ENCODE measurements at regions not wholly inside any gene's neighbourhood (a gene's known extent, or its start where the extent isn't known, plus 50 kb on each side); places are given as distances from the start of the nearest gene placed in this dataset.

DNA sequence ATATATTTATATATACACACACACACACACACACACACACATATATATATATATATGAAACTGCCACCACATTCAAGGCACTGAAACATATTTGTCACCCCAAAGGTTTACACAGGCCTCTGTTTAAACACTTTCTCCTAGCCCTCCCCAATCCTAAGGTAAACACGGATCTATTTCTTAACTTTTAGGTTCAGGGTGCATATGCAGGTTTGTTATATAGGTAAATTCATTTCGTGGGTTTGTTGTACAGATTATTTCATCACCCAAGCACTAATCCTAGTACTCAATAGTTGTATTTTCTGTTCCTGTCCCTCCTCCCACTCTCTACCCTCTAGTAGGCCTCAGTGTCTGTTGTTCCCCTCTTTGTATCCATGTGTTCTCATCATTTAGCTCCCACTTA, 305.0 kb downstream of the GPR37 start:
- Histone ChIP-seq H3K27ac (ENCODE audit: low read length) (no peak overlapping the region), H3K27me3 (ENCODE audit: control insufficient read depth in 1 of 2, insufficient read depth in 2 of 2, low read length in 2 of 2) (no peaks in the 10 kb centered on the region), H3K9ac (ENCODE audit: low read length in 2 of 2) (no peak overlapping the region), H3K4me3 (ENCODE audit: low read length in 2 of 2) (no peak overlapping the region), H3K36me3 (ENCODE audit: control insufficient read depth in 2 of 2, insufficient read depth in 2 of 2, low read length in 2 of 2) (no peaks in the 10 kb centered on the region), H3K4me1 (ENCODE audit: control insufficient read depth, insufficient read depth, low read length) (no peaks in the 10 kb centered on the region), H3K9me3 (ENCODE audit: control insufficient read depth in 2 of 2, low read length in 2 of 2) (no peaks in the 10 kb centered on the region)

DNA sequence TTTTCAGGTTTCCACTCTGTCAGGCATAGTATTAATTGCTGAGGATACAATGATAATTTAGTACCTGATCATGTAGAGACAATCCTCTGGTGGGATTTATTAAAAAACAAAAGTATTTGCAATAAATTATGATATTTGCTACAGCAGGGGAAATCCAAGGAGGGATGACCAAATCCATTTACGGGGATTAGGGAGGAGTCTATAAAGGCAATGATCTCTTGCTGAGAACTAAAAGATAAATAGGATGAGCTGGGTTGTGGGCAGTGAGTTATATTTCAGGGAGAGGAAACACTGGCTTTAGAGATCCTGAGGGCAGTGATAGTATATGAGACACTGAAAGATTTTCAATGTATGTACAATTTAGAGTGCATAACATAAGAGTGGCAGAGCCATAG, 305.5 kb downstream of the GPR37 start:
- H3K9ac ChIP-seq (ENCODE audit: low read length in 2 of 2), result no peak overlapping the region
- H3K9me3 ChIP-seq (ENCODE audit: control insufficient read depth in 2 of 2, low read length in 2 of 2), result no peaks in the 10 kb centered on the region
- no peaks in the 10 kb centered on the region for H3K4me1 ChIP-seq (ENCODE audit: control insufficient read depth, insufficient read depth, low read length)
- no peak overlapping the region for H3K27ac ChIP-seq (ENCODE audit: low read length)
- H3K4me3 ChIP-seq (ENCODE audit: low read length in 2 of 2), result no peak overlapping the region
- no peaks in the 10 kb centered on the region for H3K27me3 ChIP-seq (ENCODE audit: control insufficient read depth in 1 of 2, insufficient read depth in 2 of 2, low read length in 2 of 2)
- no peaks in the 10 kb centered on the region for H3K36me3 ChIP-seq (ENCODE audit: control insufficient read depth in 2 of 2, insufficient read depth in 2 of 2, low read length in 2 of 2)

- Histone ChIP-seq H3K9ac (ENCODE audit: low read length in 2 of 2) (no peak overlapping the region), H3K36me3 (ENCODE audit: control insufficient read depth in 2 of 2, insufficient read depth in 2 of 2, low read length in 2 of 2) (no peaks in the 10 kb centered on the region), H3K27me3 (ENCODE audit: control insufficient read depth in 1 of 2, insufficient read depth in 2 of 2, low read length in 2 of 2) (no peaks in the 10 kb centered on the region), H3K9me3 (ENCODE audit: control insufficient read depth in 2 of 2, low read length in 2 of 2) (no peaks in the 10 kb centered on the region), H3K4me3 (ENCODE audit: low read length in 2 of 2) (no peak overlapping the region), H3K4me1 (ENCODE audit: control insufficient read depth, insufficient read depth, low read length) (no peaks in the 10 kb centered on the region), H3K27ac (ENCODE audit: low read length) (no peak overlapping the region)
These were observed 306.2 kb downstream of the GPR37 start for GRCh38 chr7:124459101-124460055.

GRCh38 chr7:124457841-124458240, 307.8 kb downstream of the GPR37 start:
- Histone ChIP-seq H3K36me3 (ENCODE audit: control insufficient read depth in 2 of 2, insufficient read depth in 2 of 2, low read length in 2 of 2) (no peaks in the 10 kb centered on the region), H3K27me3 (ENCODE audit: control insufficient read depth in 1 of 2, insufficient read depth in 2 of 2, low read length in 2 of 2) (no peaks in the 10 kb centered on the region), H3K4me1 (ENCODE audit: control insufficient read depth, insufficient read depth, low read length) (no peaks in the 10 kb centered on the region), H3K4me3 (ENCODE audit: low read length in 2 of 2) (no peak overlapping the region), H3K9me3 (ENCODE audit: control insufficient read depth in 2 of 2, low read length in 2 of 2) (no peaks in the 10 kb centered on the region), H3K27ac (ENCODE audit: low read length) (no peak overlapping the region), H3K9ac (ENCODE audit: low read length in 2 of 2) (no peak overlapping the region)

DNA sequence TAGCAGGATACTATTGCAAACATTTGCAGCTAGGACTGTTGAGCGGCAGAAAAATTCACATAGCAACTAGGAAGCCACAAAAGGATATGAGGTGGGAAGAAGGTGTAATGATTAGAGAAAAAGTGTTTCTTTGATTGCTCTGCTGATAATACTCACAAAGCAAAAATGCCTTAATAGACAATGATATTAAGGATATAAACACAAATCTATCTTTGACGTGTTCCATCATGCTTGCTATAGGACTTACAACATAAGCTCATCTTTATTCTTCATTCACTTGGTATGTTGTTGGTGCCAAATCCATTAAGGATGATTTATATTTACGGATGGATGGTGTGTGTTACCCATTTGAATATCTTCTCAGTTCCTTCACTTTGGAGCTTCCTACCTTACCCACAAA, 309.3 kb downstream of the GPR37 start:
- Histone ChIP-seq H3K27ac (ENCODE audit: low read length) (no peak overlapping the region), H3K4me3 (ENCODE audit: low read length in 2 of 2) (no peak overlapping the region), H3K4me1 (ENCODE audit: control insufficient read depth, insufficient read depth, low read length) (no peaks in the 10 kb centered on the region), H3K9ac (ENCODE audit: low read length in 2 of 2) (no peak overlapping the region), H3K27me3 (ENCODE audit: control insufficient read depth in 1 of 2, insufficient read depth in 2 of 2, low read length in 2 of 2) (no peaks in the 10 kb centered on the region), H3K36me3 (ENCODE audit: control insufficient read depth in 2 of 2, insufficient read depth in 2 of 2, low read length in 2 of 2) (no peaks in the 10 kb centered on the region), H3K9me3 (ENCODE audit: control insufficient read depth in 2 of 2, low read length in 2 of 2) (no peaks in the 10 kb centered on the region)

DNA sequence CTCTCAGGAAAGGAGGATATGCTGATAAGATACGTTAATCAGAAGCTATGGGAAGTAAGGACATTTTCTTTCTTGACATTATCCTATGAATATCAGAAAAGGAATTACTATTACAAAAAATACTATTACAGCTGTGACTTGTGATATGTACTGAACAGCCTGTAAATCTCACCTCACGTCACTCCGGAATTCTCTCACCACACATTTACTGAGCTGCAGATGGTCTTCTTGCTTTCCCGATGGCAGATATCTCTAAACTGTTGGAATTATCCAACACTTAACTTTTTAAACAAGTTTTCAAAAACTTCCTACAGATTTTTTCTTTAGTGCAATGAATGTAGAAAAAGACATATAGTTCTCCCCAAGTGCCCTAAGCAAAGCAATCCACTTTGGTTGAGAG, 313.4 kb downstream of the GPR37 start:
- Histone ChIP-seq H3K36me3 (ENCODE audit: control insufficient read depth in 2 of 2, insufficient read depth in 2 of 2, low read length in 2 of 2) (no peaks in the 10 kb centered on the region), H3K4me1 (ENCODE audit: control insufficient read depth, insufficient read depth, low read length) (no peaks in the 10 kb centered on the region), H3K27me3 (ENCODE audit: control insufficient read depth in 1 of 2, insufficient read depth in 2 of 2, low read length in 2 of 2) (no peaks in the 10 kb centered on the region), H3K9ac (ENCODE audit: low read length in 2 of 2) (no peak overlapping the region), H3K4me3 (ENCODE audit: low read length in 2 of 2) (no peak overlapping the region), H3K27ac (ENCODE audit: low read length) (no peak overlapping the region), H3K9me3 (ENCODE audit: control insufficient read depth in 2 of 2, low read length in 2 of 2) (no peaks in the 10 kb centered on the region)

GRCh38 chr7:124449896-124450295, 315.7 kb downstream of the GPR37 start:
- H3K4me3 ChIP-seq (ENCODE audit: low read length in 2 of 2), result no peak overlapping the region
- no peaks in the 10 kb centered on the region for H3K27me3 ChIP-seq (ENCODE audit: control insufficient read depth in 1 of 2, insufficient read depth in 2 of 2, low read length in 2 of 2)
- H3K4me1 ChIP-seq (ENCODE audit: control insufficient read depth, insufficient read depth, low read length), result no peaks in the 10 kb centered on the region
- H3K27ac ChIP-seq (ENCODE audit: low read length), result no peak overlapping the region
- H3K9ac ChIP-seq (ENCODE audit: low read length in 2 of 2), result no peak overlapping the region
- no peaks in the 10 kb centered on the region for H3K9me3 ChIP-seq (ENCODE audit: control insufficient read depth in 2 of 2, low read length in 2 of 2)
- H3K36me3 ChIP-seq (ENCODE audit: control insufficient read depth in 2 of 2, insufficient read depth in 2 of 2, low read length in 2 of 2), result no peaks in the 10 kb centered on the region

DNA sequence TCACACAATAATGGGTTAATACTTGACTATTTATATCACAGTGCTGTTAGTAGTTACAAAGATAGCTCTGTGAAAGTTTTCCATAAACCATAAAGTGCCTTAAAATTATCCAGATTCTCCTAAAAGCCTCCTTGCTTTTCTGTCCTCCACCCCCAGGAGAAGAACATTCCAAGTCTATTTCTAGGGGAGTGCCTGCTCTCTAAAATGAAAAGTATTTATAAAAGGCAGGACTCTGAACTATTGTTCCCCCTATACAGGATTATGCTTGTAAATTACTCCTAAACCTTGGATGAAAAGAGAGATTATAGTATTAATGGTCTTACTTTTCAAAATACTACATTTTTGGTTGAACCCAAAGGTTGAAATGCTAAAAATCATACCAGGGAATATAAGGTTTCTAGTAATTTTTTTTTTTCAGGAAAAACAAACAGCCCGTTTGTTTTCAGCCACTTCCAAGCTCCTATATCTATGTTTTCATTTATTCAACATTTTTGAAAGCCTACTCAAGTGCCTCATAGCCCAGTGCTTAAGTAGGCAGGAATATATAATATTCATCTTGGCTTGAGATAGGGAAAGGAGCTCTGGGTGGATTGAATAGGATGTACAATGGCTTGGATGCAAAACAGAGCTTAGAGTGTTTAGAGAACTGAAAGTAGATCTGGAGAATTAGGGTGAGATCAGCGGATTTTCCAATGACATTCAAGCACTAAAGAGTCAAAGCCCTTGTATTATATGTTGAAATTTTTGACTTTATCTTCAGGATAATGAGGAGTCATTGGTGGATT, 320.7 kb downstream of the GPR37 start:
- Histone ChIP-seq H3K9me3 (ENCODE audit: control insufficient read depth in 2 of 2, low read length in 2 of 2) (no peaks in the 10 kb centered on the region), H3K9ac (ENCODE audit: low read length in 2 of 2) (no peak overlapping the region), H3K27me3 (ENCODE audit: control insufficient read depth in 1 of 2, insufficient read depth in 2 of 2, low read length in 2 of 2) (no peaks in the 10 kb centered on the region), H3K4me1 (ENCODE audit: control insufficient read depth, insufficient read depth, low read length) (no peaks in the 10 kb centered on the region), H3K36me3 (ENCODE audit: control insufficient read depth in 2 of 2, insufficient read depth in 2 of 2, low read length in 2 of 2) (no peaks in the 10 kb centered on the region), H3K27ac (ENCODE audit: low read length) (no peak overlapping the region), H3K4me3 (ENCODE audit: low read length in 2 of 2) (no peak overlapping the region)

- Histone ChIP-seq H3K36me3 (ENCODE audit: control insufficient read depth in 2 of 2, insufficient read depth in 2 of 2, low read length in 2 of 2) (no peaks in the 10 kb centered on the region), H3K27ac (ENCODE audit: low read length) (no peak overlapping the region)
These were observed 321.8 kb downstream of the GPR37 start for GRCh38 chr7:124443762-124444161.

DNA sequence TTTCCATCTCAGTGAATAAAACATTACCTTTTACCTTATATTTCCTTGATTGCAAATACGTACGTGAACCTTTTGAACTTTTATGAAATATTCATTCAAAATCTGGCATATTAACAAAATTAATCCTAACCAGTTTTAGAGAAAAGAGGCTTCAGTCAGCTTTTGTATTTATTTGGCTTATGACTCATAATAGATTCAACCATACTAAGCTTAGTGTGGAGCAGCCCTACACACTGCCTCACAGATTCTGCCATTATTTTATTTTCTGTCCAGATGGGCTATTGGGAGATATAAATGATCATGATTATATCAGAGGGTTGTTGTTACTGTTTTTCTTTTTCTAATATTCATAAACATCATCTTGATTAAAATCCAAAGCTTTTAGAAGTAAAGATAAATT, 325.5 kb downstream of the GPR37 start:
- no peaks in the 10 kb centered on the region for H3K27me3 ChIP-seq (ENCODE audit: control insufficient read depth in 1 of 2, insufficient read depth in 2 of 2, low read length in 2 of 2)
- no peaks in the 10 kb centered on the region for H3K36me3 ChIP-seq (ENCODE audit: control insufficient read depth in 2 of 2, insufficient read depth in 2 of 2, low read length in 2 of 2)
- H3K9me3 ChIP-seq (ENCODE audit: control insufficient read depth in 2 of 2, low read length in 2 of 2), result no peaks in the 10 kb centered on the region
- H3K4me1 ChIP-seq (ENCODE audit: control insufficient read depth, insufficient read depth, low read length), result no peaks in the 10 kb centered on the region
- H3K27ac ChIP-seq (ENCODE audit: low read length), result no peak overlapping the region
- H3K9ac ChIP-seq (ENCODE audit: low read length in 2 of 2), result no peak overlapping the region
- no peak overlapping the region for H3K4me3 ChIP-seq (ENCODE audit: low read length in 2 of 2)

More at GRCh38 chr7:124443762-124444161, 321.8 kb downstream of the GPR37 start:
- Histone ChIP-seq H3K9ac (ENCODE audit: low read length in 2 of 2) (no peak overlapping the region), H3K4me1 (ENCODE audit: control insufficient read depth, insufficient read depth, low read length) (no peaks in the 10 kb centered on the region), H3K27me3 (ENCODE audit: control insufficient read depth in 1 of 2, insufficient read depth in 2 of 2, low read length in 2 of 2) (no peaks in the 10 kb centered on the region), H3K9me3 (ENCODE audit: control insufficient read depth in 2 of 2, low read length in 2 of 2) (no peaks in the 10 kb centered on the region), H3K4me3 (ENCODE audit: low read length in 2 of 2) (no peak overlapping the region)

Measured in stomach smooth muscle (tissue), 2 donors.